NK-92 treated with Interleukin-12 subunit alpha and Interleukin-12 subunit beta, amount 100 ng/mL, for 24 hours (cell line): ENCODE measurements at regions not wholly inside any gene's neighbourhood (a gene's known extent, or its start where the extent isn't known, plus 50 kb on each side); places are given as distances from the start of the nearest gene placed in this dataset.
A peak's percentile ranks its signal among the peaks of the same experiment; 100 is the strongest.
"Not testable (repeated sequence)": the region's sequence is repeated elsewhere in the genome, so short reads cannot be mapped to it uniquely, and the experiment has no call there.

Experiments
- DNase-seq: peaks from one replicate; lab custom pipeline; 2025; lab: John Stamatoyannopoulos, UW

DNA sequence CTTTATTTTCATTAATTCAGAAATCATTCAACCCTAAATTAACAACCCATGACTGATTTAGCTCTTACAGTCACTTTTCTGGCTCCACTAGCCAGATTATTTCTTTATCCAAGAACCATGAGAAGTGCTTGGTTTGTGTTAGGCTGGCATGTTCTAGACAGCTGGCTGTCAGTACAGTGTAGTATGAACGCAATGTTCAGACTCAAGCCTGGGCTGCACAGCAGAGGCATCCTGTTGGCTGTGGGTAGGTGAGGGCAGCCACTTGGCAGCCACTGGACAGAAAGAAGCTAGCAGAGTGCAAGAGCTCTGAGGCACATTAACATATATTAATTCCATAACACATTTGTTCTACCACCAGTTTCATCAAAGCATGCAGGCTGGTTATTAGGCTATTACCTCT is 522.9 kb upstream of the FSHR start:
- DNase-seq: no peak

DNA sequence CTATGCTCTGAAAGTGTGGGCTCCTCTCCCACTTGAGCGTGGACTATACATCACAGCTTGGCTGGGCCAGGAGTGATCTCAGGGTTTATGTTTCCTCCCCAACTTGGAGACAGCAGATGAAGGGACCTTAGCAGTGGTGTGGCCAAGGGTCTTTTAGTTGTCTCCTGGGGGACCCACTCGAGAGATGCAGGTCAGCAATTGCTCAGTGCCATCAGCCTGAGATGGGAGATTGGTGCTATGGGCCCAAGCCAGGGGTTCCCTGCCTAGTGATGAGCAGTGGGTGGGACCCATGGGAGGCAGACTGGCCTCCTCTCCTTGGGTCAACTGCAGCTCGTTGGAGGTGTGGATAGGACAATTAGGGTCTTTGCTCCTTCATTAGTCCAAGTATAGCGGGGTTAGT is 510.5 kb upstream of the FSHR start:
- DNase-seq: no peak

DNA sequence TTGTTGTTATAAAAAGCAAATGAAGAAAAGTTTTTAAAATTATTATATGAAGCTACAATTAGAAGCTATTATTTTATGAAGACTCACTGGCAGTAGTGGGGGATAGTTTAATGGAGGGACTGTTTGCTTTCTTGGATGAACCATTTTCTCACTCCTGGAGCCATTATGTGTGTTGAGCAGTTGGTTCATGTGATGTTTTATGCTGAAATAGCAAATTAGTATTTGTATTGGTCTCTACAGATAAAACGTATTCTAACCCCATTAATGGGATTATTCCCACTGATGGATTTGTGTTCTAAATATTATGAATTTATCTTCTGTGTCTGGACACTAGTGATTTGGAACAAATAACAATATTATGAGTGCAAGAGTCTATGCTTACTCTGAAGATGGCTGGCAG is 507.5 kb upstream of the FSHR start:
- DNase-seq: no peak

DNA sequence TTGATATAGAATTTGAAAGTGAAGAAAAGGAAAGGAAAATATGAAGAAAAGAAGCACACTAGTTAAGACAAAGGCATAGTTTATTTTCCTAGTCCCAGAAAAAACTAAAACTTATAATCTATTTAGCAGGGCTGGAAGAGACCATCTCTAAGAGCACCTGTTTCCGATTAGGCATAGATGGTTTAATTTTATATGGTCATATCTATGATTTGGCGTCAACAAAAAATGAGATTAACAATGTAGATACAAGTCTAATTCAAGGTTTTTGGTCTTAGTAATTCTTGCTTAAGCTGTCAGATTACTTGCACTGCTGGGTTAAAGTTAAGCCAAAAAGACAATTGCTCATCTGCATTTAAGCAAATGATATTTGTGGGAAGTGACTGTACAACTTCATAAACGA is 502.5 kb upstream of the FSHR start:
- DNase-seq: no peak

DNA sequence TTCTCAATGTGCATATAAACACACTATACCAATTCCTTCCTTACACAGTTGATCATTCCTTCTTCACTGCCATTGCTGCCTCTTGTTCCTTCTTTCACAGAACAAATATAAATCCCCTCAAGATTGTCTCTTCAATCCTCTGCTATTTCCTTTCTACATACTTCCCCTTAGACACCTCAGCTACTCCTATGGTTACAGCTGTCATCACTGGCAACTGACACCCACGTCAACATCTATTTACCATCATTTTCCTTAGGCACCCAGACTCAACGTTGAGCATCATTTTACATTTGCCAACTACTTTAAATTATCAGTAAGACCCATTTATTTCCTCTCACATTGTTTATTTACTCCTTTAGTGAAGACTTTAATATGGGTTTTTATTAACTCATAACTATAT is 488.8 kb upstream of the FSHR start:
- no peak for DNase-seq

DNA sequence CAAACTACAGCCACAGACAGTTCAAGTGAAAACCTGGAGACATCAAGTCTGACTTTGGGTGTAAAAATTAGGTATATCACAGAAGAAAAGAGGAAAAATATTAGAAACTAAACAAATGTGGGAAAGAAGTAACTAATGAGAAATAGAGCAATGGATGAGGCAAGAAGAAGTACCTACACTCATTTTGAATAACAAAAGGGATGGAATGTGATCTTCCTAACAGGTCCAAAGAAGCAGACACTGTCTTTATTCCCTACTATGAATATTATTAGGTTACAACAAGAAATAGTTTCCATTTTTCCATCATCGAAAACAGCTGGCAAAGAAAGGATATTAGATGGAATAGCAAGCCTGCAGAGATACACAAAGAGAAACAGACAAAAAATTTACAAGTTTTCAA is 486.3 kb upstream of the FSHR start:
- DNase-seq: no peak

DNA sequence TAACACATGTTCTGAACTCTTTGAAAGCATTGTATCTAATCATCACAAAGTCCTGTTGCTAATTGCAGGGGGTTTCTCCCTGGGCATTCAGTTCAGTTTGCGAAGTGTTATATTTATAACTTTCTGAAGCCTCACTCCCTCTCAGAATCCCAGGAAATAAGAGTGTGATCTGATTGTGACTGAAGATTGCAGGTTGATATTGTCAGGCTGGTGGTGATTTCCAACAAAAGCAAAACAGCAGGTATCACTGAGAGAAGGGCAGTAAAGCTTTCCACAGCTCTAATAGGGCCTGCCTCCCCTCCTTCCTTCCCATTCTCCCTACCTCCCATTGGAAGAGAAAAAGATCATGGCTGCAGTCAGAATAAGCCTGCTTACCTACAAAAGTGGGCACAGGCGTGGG is 466.7 kb upstream of the FSHR start:
- no peak for DNase-seq

DNA sequence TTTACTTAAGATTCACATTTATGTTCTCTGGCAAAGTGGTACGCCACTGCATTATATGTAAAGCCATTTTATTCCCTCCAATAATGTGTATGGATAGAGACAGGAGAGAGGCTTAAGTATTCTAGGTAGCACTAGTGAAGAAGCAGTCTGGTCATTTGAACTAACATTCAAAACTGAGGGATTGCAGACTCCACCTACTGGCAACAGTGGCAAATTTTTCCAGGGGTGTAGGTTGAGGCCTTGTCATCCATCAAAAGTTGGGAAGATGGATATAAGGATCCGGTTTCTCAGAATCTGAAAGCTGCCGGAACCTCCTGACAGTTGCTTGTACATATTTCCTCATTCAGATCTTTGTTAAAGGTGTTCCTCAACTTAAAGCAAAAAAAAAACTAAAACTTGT is 465.5 kb upstream of the FSHR start:
- DNase-seq: no peak

DNA sequence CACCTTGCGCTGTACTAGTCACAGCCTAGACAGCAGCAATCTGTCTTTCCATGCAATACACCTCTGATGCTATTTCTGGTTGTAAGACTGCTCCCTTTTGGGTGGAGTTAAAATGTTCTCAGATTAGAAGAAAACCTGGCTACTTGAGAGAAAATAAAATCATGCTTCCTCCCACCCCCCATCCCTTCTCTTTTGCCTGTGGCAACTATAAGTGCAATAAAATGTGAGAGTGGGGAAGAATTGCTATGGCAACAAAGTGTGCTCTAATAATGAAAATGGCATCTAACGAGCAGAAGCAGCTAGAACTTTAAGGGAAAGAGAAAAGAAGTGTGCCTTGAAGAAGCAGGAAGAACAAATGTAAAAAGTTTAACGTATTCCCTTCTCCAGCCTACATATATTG is 464.2 kb upstream of the FSHR start:
- DNase-seq: no peak

DNA sequence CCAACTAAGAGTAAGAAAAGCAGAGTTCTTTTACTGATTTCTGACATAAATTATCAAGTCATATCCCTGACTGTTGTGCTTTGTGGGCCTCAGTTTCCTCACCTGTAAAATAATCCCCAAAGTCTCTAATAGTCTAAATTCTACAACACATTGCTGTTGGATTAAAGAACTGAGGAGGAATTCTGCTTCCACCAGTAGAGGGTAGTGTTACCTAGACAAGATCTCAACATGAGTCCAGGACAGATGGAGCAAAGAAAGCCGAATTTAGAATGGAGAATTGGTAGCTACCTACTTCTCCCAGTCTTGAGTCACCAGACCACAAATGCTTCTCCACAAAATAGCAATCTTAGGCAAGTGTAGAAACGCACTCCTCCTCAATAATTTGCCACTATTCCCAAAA is 462.5 kb upstream of the FSHR start:
- DNase-seq: no peak

DNA sequence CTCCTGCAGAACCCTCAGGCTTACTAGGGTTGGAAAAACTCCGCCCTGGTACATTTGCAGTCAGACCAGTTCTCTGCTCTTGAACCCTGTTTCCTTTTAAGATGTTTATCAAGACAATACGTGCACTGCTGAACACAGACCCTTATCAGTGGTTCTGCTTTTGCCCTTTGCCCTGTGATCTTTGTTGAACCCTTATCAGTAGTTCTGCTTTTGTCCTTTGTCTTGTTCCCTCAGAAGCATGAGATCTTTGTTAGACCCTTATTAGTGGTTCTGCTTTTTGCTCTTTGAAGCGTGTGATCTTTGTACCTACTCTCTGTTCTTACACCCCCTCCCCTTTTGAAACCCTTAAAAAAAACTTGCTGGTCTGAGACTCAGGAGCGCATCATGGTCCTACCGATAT is 457.5 kb upstream of the FSHR start:
- not testable (repeated sequence) for DNase-seq

DNA sequence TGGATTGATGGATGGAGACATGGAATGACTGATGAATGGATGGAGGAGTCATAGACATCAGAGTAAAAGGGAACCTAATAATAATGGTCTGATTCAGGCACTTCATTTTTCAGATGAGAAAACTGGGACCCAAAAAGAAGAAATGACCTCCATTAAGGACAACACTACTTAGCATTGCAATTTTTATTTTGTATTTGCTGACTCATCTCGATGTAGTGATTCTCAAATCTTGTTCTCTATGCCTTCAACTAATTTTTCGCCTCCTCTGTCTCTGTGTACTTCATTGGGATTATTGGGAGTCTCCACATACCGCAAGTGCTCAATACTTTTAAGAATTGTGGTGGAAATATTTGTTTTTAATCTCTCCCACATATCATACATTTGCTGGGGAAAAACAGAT is 446.2 kb upstream of the FSHR start:
- DNase-seq: no peak

DNA sequence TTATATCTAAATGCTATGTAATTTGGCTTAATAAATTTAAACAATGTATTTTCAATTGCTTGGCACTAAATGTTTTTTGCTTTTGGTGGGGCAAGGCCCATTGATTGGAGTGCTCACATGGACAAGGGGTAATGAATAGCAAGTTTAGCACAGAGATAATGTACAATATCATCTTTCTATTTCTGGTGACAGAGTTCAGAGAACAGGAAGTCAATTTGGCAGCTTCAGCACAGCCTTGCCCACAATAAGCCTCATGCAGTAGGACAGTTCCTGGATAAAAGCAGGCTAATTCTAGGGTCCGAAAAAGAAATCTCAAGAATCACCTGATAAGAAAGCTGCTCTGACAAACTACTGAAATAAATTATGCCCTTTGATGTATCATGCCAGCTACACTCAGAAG is 443.9 kb upstream of the FSHR start:
- no peak for DNase-seq

DNA sequence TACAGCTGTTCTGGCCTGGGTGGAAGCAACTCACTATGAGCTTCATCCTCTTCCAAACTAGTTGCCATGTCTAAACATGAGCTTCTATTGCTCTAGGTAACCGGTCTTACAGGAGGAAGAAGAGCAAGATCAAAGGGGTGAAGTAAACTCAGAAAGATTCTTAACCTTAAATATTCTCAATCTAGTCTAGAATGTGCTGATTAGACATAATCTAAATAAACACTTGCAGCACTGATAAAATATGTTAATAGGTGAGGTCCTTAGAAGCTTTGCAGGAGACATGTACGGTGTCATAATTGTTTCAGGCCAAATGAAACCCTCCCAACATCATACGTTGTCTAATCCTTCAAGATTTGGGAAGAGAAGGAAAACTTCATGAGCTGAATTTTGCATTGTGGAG is 431.6 kb upstream of the FSHR start:
- DNase-seq: no peak

DNA sequence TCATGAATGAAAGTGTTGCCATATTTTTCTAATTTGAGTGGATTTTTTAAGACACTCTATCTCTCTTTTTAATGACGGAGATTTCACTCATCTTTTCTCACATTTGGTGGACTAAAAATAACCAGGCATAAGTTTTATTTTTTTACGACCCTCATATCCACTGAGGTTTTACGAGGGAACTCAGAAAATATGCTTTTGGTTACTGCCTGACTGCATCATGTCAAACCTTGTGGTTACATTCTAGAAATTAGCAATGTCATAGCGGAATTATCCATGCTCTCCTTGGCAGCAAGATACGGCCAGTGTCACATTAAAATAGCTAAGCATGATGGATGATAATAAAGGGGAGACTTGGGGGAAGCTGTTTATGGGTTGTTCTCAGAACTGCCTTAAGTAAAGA is 428.6 kb upstream of the FSHR start:
- no peak for DNase-seq

DNA sequence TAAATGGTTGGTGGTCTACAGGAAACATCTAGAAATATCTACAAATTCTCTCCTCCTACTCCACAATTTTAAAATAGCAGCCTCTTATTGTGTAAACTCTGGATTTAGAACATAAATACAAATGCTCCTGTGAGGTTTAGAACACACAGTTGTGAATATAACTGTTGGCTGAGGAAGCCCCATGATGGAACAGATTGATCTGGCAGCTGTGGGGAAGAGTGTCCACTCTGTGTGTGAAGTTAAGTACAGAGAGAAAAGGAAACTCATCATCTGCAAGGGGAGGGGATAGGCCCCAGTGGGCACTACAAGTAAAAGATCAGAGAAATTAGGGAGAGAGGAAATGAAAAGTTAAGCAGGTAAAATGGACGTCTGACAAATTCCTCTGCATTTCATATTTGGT is 422.7 kb upstream of the FSHR start:
- no peak for DNase-seq

DNA sequence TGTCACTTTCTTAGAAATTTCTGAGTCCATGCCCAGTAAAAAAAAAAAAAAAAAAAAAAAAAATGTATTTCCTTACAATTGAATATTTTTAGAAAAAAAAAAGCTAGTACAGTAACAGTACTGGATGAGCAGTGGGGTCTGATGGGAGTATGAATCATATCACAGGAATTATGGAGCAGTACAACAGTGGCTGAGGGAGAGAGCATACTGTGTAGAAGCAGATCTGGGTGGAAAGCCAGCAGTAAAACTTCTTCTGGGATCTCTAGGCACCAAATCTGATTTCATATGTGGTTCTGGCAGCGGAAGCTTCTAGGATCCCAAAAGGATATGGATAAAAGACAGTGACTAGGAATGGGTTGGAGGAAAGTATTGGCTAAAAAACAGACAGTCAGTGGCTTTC is 414.9 kb upstream of the FSHR start:
- DNase-seq: no peak

DNA sequence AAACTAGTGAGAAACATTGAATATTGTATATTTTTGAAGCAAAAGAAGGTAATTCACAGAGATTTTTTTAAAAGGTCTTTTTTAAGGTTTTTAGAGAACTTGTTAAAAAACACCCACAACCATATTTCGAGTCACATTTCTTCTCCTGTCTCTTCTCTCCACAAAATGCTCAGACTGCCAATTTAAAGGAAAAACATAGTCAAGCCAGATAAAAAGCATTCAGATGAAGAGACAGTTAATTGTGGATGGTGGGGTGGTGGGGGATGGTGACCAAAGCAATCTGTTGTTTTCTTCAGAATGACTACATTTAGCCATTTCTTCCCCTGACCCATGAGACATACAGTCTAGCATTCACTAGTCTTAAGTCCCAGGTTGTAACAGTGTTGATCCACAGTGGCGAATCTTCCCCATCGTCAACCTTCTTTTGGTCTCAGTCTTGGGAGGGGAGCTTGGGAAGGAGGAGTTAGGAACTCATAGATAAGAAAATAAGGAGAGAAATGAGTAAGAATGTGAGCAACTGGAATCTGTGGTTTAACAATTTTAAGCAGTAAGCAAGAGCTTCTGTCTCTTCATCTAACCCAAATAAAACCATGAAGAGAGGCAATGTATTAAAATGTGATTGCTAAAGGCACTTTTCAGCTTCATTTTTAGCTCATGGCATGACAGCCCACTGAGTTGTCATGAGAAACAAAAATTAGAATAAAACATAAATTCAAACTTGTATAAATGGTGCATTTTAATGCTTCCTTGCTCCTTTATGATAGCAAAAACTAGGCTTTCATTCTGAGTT is 413.7 kb upstream of the FSHR start:
- DNase-seq: no peak

DNA sequence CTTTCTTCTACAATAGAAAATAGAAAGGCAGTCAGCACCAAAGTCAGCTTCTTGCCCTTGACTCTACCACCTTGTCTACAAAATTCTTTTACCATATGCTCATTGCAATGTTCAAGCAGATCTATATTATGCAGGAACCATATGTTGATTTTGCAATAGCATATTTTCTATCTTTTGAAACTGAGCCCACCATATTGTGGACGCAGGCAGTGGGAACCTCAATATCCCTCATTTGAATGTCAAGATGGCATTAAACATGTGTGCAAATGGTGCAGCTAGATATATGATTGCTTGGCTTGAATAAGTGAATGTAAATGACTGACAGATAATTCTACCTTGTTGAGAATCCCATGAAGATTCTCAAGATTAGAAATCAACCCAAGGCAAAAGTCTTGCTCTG is 412.7 kb upstream of the FSHR start:
- DNase-seq: no peak

DNA sequence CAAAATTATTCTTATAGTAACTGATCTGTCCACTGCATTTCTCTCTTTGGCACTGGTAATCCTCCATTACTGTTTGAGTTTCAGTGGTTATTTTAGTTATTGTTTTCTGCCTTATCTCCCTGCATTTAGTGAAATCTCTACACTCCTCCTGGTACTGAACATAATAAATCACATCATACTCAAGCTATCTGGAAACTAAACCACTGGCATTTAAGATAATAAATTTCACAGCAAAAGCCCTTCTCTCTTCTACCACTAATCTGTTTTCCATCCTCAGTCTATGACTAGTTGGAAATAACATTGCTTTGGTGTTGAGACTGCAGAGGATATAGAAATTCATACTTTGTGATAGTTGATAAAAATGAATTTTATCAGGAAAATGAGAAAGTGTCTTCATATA is 399.3 kb upstream of the FSHR start:
- DNase-seq: no peak

DNA sequence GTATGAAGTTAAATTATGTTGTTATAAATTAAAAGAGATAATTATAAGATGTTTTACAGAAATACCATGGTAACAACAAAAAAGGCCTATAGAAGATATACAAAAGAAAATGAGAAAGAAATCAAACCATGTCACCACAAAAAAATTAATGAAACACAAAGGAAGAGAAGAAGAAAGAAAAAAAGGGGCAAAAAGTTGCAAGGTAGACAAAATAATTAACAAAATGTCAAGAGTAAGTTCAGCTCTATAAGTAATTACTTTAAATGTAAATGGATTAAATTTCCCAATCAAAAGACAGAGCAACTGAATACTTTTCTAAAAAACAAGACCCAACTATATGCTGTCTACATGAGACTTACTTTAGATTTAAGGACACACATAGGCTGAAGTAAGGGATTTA is 378.4 kb upstream of the FSHR start:
- DNase-seq: no peak

DNA sequence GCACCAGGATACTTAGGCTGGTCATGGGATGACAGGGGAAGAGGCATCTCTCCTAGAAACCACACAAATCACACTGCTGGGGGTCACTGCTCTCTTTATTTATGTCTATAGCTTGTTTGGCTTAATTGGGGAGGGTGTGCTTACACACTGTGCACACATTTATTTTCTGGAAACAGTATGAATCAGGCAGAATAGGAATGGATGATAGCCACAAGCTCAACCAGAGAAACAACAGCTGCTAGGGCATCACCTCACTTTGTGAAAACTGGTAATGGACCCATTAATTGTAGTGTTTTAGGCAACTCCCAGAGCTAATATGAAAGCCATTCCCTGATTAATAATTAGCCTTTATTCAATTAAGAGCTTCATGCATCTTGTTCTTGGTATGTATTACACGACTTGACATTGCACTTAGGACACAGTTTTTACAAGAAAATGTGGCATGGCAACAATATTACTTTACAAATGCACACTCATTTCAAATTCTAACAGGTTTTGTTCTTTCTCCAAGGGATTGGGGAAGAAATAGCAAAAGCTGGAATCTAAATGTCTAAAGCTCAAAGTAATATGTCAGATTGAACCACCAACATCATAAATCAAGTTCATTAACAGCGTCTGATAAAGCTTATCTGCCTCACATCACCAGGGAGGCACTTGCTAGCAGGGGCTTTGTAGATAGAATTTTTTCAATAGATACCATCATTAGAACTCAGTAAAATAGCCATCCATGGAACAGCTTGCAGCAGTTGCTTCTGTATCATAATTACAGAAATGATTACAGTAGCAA is 361.9 kb upstream of the FSHR start:
- no peak for DNase-seq

DNA sequence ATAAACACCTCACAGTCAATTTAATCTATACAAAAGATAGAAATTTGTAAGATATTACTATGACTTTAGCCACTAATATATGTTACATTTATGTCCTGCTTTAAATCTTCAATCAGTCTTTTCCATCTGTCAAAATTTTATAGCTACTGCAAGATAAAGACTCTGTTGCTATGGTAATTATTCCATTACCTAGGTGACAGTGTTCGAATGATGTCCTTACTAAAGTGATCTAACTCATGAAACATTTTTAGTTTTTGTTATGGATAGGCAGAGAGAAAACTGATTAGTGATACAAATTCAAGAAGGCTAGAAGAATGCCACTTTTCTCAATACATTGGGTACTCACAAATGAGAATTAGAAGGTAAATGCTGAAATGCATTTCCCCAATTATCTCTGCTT is 359.9 kb upstream of the FSHR start:
- DNase-seq: no peak

DNA sequence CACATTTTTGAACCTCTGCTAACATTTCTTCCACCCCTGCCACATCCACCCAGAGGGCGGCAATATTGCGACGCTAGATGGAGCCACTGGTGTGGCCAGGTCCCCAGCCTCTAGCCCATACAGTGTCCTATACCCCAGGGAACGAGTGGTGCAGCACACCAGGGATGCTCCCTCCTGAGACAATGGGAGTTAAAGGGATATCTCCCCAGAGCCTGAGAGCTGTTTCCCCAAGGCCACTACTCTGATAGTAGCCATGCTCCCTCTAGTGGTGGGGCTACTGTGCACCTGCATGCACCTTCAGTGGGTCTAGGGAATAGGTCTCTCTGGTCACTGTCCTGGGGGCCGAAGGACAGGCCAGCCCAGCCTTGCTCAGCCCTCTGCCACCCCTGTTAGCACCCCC is 336.4 kb upstream of the FSHR start:
- DNase-seq: peak; percentile 2
